HEK293 (cell line): ENCODE measurements at regions not wholly inside any gene's neighbourhood (a gene's known extent, or its start where the extent isn't known, plus 50 kb on each side); places are given as distances from the start of the nearest gene placed in this dataset.

Experiments
- CTCF ChIA-PET: fragments of 350-600 bp; formaldehyde crosslinking; extraction: SDS; loops from one replicate; lab custom pipeline; 2021; ENCODE audit warnings: antibody characterized with exemption; lab: Yijun Ruan, JAX
- POLR2A ChIA-PET: fragments of 300-600 bp; formaldehyde crosslinking; extraction: SDS; loops from one replicate; lab custom pipeline; 2020; ENCODE audit warnings: antibody characterized with exemption, inconsistent platforms; lab: Yijun Ruan, JAX
- H3K27ac ChIP-seq: fragments of 200-500 bp; sonication (Bioruptor generic); 2 replicates; pipeline ENCODE4 v1.5.1; 2014; ENCODE audit warnings: low read depth, low read length, control low read depth, inconsistent platforms; ENCODE audit errors: extremely low read depth
- H3K36me3 ChIP-seq, 2 experiments: fragments of 200-500 bp in 1 of 2; sonication (Bioruptor generic) in 1 of 2; 1 replicate in 1 of 2; 2 replicates in 1 of 2; pipeline ENCODE4 v1.5.1; 2014 to 2017; ENCODE audit warnings: inconsistent platforms in 2 of 2, low read length in 2 of 2; ENCODE audit not compliant: control insufficient read depth in 2 of 2, insufficient read depth in 1 of 2
- H3K4me1 ChIP-seq: fragments of 200-500 bp; sonication (Bioruptor generic); 2 replicates; pipeline ENCODE4 v1.5.1; 2014; ENCODE audit warnings: mild to moderate bottlenecking, low read length, inconsistent platforms; ENCODE audit not compliant: control insufficient read depth, insufficient read depth
- H3K4me3 ChIP-seq: 2 replicates; pipeline ENCODE4 v1.5.1; 2011; ENCODE audit warnings: low read depth, mild to moderate bottlenecking, control low read depth, low read length, moderate library complexity
- H3K9me3 ChIP-seq: fragments of 200-500 bp; sonication (Bioruptor generic); 2 replicates; pipeline ENCODE4 v1.5.1; 2014; ENCODE audit warnings: low read depth, low read length, inconsistent platforms; ENCODE audit not compliant: control insufficient read depth, insufficient read depth
- HOXC10 ChIP-seq: sonication (generic); formaldehyde crosslinking; IDR thresholded peaks from 2 replicates; pipeline ENCODE4 v1.8.1; 2023; ENCODE audit warnings: mild to moderate bottlenecking, missing genetic modification reagents
- MZF1 ChIP-seq: fragments of 450-650 bp; formaldehyde crosslinking; IDR thresholded peaks from 2 replicates; pipeline ENCODE4 v1.5.1; 2017; ENCODE audit warnings: missing biosample characterization, missing genetic modification characterization, borderline replicate concordance
- OVOL3 ChIP-seq: fragments of 450-650 bp; formaldehyde crosslinking; IDR thresholded peaks from 2 replicates; pipeline ENCODE4 v1.5.1; 2016; ENCODE audit warnings: missing biosample characterization, missing genetic modification characterization
- SCRT1 ChIP-seq: fragments of 450-650 bp; formaldehyde crosslinking; IDR thresholded peaks from 2 replicates; pipeline ENCODE4 v1.5.1; 2016; ENCODE audit warnings: missing biosample characterization, missing genetic modification characterization, borderline replicate concordance
- SETDB1 ChIP-seq: IDR thresholded peaks from one replicate; pipeline ENCODE4 v1.6.1; 2017; ENCODE audit warnings: mild to moderate bottlenecking, low read length, moderate library complexity, mixed read lengths; ENCODE audit not compliant: insufficient read length
- SP3 ChIP-seq: fragments of 450-650 bp; formaldehyde crosslinking; IDR thresholded peaks from 2 replicates; pipeline ENCODE4 v1.5.1; 2016; ENCODE audit warnings: missing biosample characterization, missing genetic modification characterization
- TCF7L2 ChIP-seq: IDR thresholded peaks from 2 replicates; pipeline ENCODE4 v1.6.1; 2011; ENCODE audit warnings: low read depth, mild to moderate bottlenecking, inconsistent platforms, low read length, moderate library complexity, borderline replicate concordance
- YY2 ChIP-seq: fragments of 450-650 bp; formaldehyde crosslinking; IDR thresholded peaks from 2 replicates; pipeline ENCODE4 v1.5.1; 2016; ENCODE audit warnings: missing biosample characterization, missing genetic modification characterization
- ZBTB21 ChIP-seq: fragments of 450-650 bp; formaldehyde crosslinking; IDR thresholded peaks from 2 replicates; pipeline ENCODE4 v1.5.1; 2017; ENCODE audit warnings: missing biosample characterization, missing genetic modification characterization
- ZBTB49 ChIP-seq: fragments of 450-650 bp; formaldehyde crosslinking; IDR thresholded peaks from 2 replicates; pipeline ENCODE4 v1.5.1; 2016; ENCODE audit warnings: missing biosample characterization, missing genetic modification characterization, low read depth
- ZBTB7A ChIP-seq: fragments of 450-650 bp; formaldehyde crosslinking; IDR thresholded peaks from 2 replicates; pipeline ENCODE4 v1.5.1; 2016; ENCODE audit warnings: low read depth, missing biosample characterization, missing genetic modification characterization
- ZBTB8A ChIP-seq: fragments of 450-650 bp; formaldehyde crosslinking; IDR thresholded peaks from 2 replicates; pipeline ENCODE4 v1.5.1; 2016; ENCODE audit warnings: missing biosample characterization, missing genetic modification characterization
- ZFP3 ChIP-seq: fragments of 450-650 bp; formaldehyde crosslinking; IDR thresholded peaks from 2 replicates; pipeline ENCODE4 v1.5.1; 2016; ENCODE audit warnings: low read depth, missing biosample characterization, missing genetic modification characterization
- ZIC2 ChIP-seq: fragments of 450-650 bp; formaldehyde crosslinking; IDR thresholded peaks from 2 replicates; pipeline ENCODE4 v1.5.1; 2016; ENCODE audit warnings: missing biosample characterization, missing genetic modification characterization
- ZNF114 ChIP-seq: fragments of 450-650 bp; formaldehyde crosslinking; IDR thresholded peaks from 2 replicates; pipeline ENCODE4 v1.5.0; 2017; ENCODE audit warnings: missing biosample characterization, missing genetic modification characterization
- ZNF132 ChIP-seq: fragments of 450-650 bp; formaldehyde crosslinking; IDR thresholded peaks from 2 replicates; pipeline ENCODE4 v1.5.1; 2017; ENCODE audit warnings: missing biosample characterization, missing genetic modification characterization, borderline replicate concordance
- ZNF133 ChIP-seq: fragments of 450-650 bp; formaldehyde crosslinking; IDR thresholded peaks from 2 replicates; pipeline ENCODE4 v1.5.1; 2016; ENCODE audit warnings: missing biosample characterization, missing genetic modification characterization
- ZNF146 ChIP-seq: fragments of 450-650 bp; formaldehyde crosslinking; IDR thresholded peaks from 2 replicates; pipeline ENCODE4 v1.5.1; 2016; ENCODE audit warnings: missing biosample characterization, missing genetic modification characterization
- ZNF214 ChIP-seq: fragments of 450-650 bp; formaldehyde crosslinking; IDR thresholded peaks from 2 replicates; pipeline ENCODE4 v1.5.1; 2017; ENCODE audit warnings: missing biosample characterization, mild to moderate bottlenecking, missing genetic modification characterization, borderline replicate concordance
- ZNF335 ChIP-seq: fragments of 450-650 bp; formaldehyde crosslinking; conservative IDR thresholded peaks from 2 replicates; pipeline ENCODE4 v1.5.1; 2016; ENCODE audit warnings: missing biosample characterization, missing genetic modification characterization
- ZNF37A ChIP-seq: fragments of 450-650 bp; IDR thresholded peaks from 2 replicates; pipeline ENCODE4 v1.5.1; 2018; ENCODE audit warnings: missing biosample characterization, missing genetic modification characterization
- ZNF48 ChIP-seq: fragments of 450-650 bp; formaldehyde crosslinking; IDR thresholded peaks from 2 replicates; pipeline ENCODE4 v1.5.1; 2016; ENCODE audit warnings: missing biosample characterization, missing genetic modification characterization
- ZNF560 ChIP-seq: fragments of 450-650 bp; formaldehyde crosslinking; IDR thresholded peaks from 2 replicates; pipeline ENCODE4 v1.5.1; 2017; ENCODE audit warnings: missing biosample characterization, missing genetic modification characterization, borderline replicate concordance
- ZNF658 ChIP-seq: fragments of 450-650 bp; formaldehyde crosslinking; IDR thresholded peaks from 2 replicates; pipeline ENCODE4; 2016; ENCODE audit warnings: missing biosample characterization, missing genetic modification characterization
- ZNF670 ChIP-seq: fragments of 450-650 bp; formaldehyde crosslinking; IDR thresholded peaks from 2 replicates; pipeline ENCODE4 v1.5.1; 2016; ENCODE audit warnings: missing biosample characterization, missing genetic modification characterization, low read depth
- ZNF677 ChIP-seq: fragments of 450-650 bp; IDR thresholded peaks from 2 replicates; pipeline ENCODE4 v1.5.0; 2018; ENCODE audit warnings: missing biosample characterization, mild to moderate bottlenecking, missing genetic modification characterization, moderate library complexity
- ZNF701 ChIP-seq: fragments of 450-650 bp; formaldehyde crosslinking; IDR thresholded peaks from 2 replicates; pipeline ENCODE4 v1.5.1; 2016; ENCODE audit warnings: missing biosample characterization, missing genetic modification characterization
- ZNF830 ChIP-seq: fragments of 450-650 bp; IDR thresholded peaks from 2 replicates; pipeline ENCODE4 v1.5.0; 2018; ENCODE audit warnings: missing biosample characterization, missing genetic modification characterization, low read depth, mild to moderate bottlenecking, moderate library complexity
- ZNF837 ChIP-seq: fragments of 450-650 bp; formaldehyde crosslinking; IDR thresholded peaks from 2 replicates; pipeline ENCODE4 v1.5.1; 2016; ENCODE audit warnings: missing biosample characterization, missing genetic modification characterization
- TF ChIP-seq, protein P1 (sequence below): fragments of 450-650 bp; formaldehyde crosslinking; IDR thresholded peaks from 2 replicates; pipeline ENCODE4 v1.5.1; 2016; ENCODE audit warnings: missing biosample characterization, missing genetic modification characterization
- TF ChIP-seq, protein P2 (sequence below): fragments of 450-650 bp; formaldehyde crosslinking; IDR thresholded peaks from 2 replicates; pipeline ENCODE4 v1.5.1; 2016; ENCODE audit warnings: missing biosample characterization, missing genetic modification characterization
- TF ChIP-seq, protein P3 (sequence below): fragments of 450-650 bp; formaldehyde crosslinking; IDR thresholded peaks from 2 replicates; pipeline ENCODE4 v1.5.1; 2016; ENCODE audit warnings: missing biosample characterization, missing genetic modification characterization

- ChIA-PET CTCF (interaction anchor here (1.0 kb wide), 1 partner anchor 227 kb away, joined by 3 read pairs; no protein-coding TSS in a partner anchor), POLR2A (no interaction called here)
- Histone ChIP-seq H3K27ac (no peak overlapping the region), H3K4me3 (no peak overlapping the region), H3K4me1 (no peaks in the 10 kb centered on the region)
- TF ChIP-seq SCRT1 (tag by site-specific recombination) (no peak), ZNF37A (tag by site-specific recombination) (no peak), ZNF114 (tag by site-specific recombination) (no peak), ZNF48 (tag by site-specific recombination) (no peak), MZF1 (tag by site-specific recombination) (no peak), ZNF658 (no peak), ZFP3 (no peak), ZNF670 (no peak), ZBTB8A (no peak), ZNF133 (tag by site-specific recombination) (no peak), ZNF146 (tag by site-specific recombination) (no peak), ZBTB21 (no peak), ZNF214 (tag by site-specific recombination) (no peak), ZBTB7A (tag by site-specific recombination) (no peak), ZNF830 (tag by site-specific recombination) (no peak), ZNF701 (no peak), SP3 (no peak), HOXC10 (CRISPR knock-in tag) (no peak), OVOL3 (no peak), ZNF837 (tag by site-specific recombination) (no peak)
- TF ChIP-seq, all 188 proteins: peak for 0
- Histone ChIP-seq H3K36me3 (no peaks in the 10 kb centered on the region), H3K9me3 (no peaks in the 10 kb centered on the region)
These were observed 215.3 kb downstream of the BARX2 start for GRCh38 chr11:129590753-129591475.

DNA sequence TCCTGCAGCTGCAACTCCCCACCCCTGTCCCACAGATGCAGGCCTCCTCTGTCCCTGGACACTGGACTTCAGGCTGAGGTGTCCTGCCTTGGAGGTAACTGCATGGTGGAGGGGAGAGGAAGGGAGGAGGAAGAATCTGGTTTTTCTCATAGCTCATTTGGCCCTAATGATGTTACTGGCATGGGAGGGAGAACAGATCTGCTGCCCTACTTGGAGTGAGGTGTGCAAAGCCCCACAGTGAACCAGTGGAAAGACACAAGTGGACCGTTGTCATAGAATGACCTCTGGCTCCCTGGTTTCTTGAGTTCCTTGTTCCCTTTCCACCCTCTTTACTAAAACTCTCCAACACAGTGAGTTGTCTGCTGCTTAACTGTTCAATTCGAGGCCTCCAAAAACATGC, 215.9 kb downstream of the BARX2 start:
- POLR2A ChIA-PET: no interaction called here
- CTCF ChIA-PET: interaction anchor here (1.0 kb wide), 1 partner anchor 228 kb away, joined by 3 read pairs; no protein-coding TSS in a partner anchor
- Histone ChIP-seq H3K4me3 (no peak overlapping the region), H3K36me3 (no peaks in the 10 kb centered on the region), H3K9me3 (no peaks in the 10 kb centered on the region), H3K27ac (no peak overlapping the region), H3K4me1 (no peaks in the 10 kb centered on the region)
- TF ChIP-seq ZNF335 (tag by site-specific recombination) (no peak), ZIC2 (tag by site-specific recombination) (no peak), SETDB1 (no peak), ZNF114 (tag by site-specific recombination) (no peak), TCF7L2 (no peak), ZNF560 (tag by site-specific recombination) (no peak), YY2 (tag by site-specific recombination) (no peak), ZNF677 (tag by site-specific recombination) (no peak), ZBTB49 (tag by site-specific recombination) (no peak), ZNF132 (no peak), ZNF37A (tag by site-specific recombination) (no peak)
- TF ChIP-seq, protein P1, sequence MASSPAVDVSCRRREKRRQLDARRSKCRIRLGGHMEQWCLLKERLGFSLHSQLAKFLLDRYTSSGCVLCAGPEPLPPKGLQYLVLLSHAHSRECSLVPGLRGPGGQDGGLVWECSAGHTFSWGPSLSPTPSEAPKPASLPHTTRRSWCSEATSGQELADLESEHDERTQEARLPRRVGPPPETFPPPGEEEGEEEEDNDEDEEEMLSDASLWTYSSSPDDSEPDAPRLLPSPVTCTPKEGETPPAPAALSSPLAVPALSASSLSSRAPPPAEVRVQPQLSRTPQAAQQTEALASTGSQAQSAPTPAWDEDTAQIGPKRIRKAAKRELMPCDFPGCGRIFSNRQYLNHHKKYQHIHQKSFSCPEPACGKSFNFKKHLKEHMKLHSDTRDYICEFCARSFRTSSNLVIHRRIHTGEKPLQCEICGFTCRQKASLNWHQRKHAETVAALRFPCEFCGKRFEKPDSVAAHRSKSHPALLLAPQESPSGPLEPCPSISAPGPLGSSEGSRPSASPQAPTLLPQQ (tag by site-specific recombination): no peak
- TF ChIP-seq, protein P2, sequence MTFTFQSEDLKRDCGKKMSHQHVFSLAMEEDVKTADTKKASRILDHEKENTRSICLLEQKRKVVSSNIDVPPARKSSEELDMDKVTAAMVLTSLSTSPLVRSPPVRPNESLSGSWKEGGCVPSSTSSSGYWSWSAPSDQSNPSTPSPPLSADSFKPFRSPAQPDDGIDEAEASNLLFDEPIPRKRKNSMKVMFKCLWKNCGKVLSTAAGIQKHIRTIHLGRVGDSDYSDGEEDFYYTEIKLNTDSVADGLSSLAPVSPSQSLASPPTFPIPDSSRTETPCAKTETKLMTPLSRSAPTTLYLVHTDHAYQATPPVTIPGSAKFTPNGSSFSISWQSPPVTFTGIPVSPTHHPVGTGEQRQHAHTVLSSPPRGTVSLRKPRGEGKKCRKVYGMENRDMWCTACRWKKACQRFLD: no peak
- TF ChIP-seq, protein P3, sequence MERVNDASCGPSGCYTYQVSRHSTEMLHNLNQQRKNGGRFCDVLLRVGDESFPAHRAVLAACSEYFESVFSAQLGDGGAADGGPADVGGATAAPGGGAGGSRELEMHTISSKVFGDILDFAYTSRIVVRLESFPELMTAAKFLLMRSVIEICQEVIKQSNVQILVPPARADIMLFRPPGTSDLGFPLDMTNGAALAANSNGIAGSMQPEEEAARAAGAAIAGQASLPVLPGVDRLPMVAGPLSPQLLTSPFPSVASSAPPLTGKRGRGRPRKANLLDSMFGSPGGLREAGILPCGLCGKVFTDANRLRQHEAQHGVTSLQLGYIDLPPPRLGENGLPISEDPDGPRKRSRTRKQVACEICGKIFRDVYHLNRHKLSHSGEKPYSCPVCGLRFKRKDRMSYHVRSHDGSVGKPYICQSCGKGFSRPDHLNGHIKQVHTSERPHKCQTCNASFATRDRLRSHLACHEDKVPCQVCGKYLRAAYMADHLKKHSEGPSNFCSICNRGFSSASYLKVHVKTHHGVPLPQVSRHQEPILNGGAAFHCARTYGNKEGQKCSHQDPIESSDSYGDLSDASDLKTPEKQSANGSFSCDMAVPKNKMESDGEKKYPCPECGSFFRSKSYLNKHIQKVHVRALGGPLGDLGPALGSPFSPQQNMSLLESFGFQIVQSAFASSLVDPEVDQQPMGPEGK (tag by site-specific recombination): no peak
